ENCODE measurements at regions not wholly inside any gene's neighbourhood (a gene's known extent, or its start where the extent isn't known, plus 50 kb on each side); places are given as distances from the start of the nearest gene placed in this dataset.

- TF ChIP-seq CTCF (IDR thresholded peaks at IDR 0.05), result no peak
- no peak for TF ChIP-seq POLR2A (IDR thresholded peaks at IDR 0.05)
Observed at GRCh38 chr16:6557353-6558023, 775.2 kb upstream of the RBFOX1 start.
